ENCODE measurements at regions not wholly inside any gene's neighbourhood (a gene's known extent, or its start where the extent isn't known, plus 50 kb on each side); places are given as distances from the start of the nearest gene placed in this dataset.

GRCh38 chr1:117284399-117285215 lies 73.9 kb upstream of the VTCN1 start:
- TF ChIP-seq CTCF (IDR thresholded peaks at IDR 0.05) (peak; percentile 20 to 39 (median 28)), POLR2AphosphoS5 (IDR thresholded peaks at IDR 0.05; ENCODE audit: insufficient read depth in 1 of 2, low read depth in 1 of 2) (no peak)
- Histone ChIP-seq H3K36me3 (no peaks in the 10 kb centered on the region), H3K9me3 (no peaks in the 10 kb centered on the region), H3K27ac (no peak overlapping the region), H3K4me1 (no peaks in the 10 kb centered on the region), H3K4me3 (no peak overlapping the region), H3K27me3 (no peaks in the 10 kb centered on the region)
- DNase-seq (ENCODE audit: extremely low spot score in 2 of 2), result no peak
- intact Hi-C loops (cut with DNase I), result loop anchor here (5.0 to 10.0 kb wide), 2 partner anchors 162 to 220 kb away; partner anchors contain the start of genes TRIM45 and TTF2

GRCh38 chr1:117278531-117278930 lies 67.8 kb upstream of the VTCN1 start:
- TF ChIP-seq POLR2AphosphoS5 (IDR thresholded peaks at IDR 0.05; ENCODE audit: insufficient read depth in 1 of 2, low read depth in 1 of 2) (no peak), POLR2A (IDR thresholded peaks at IDR 0.05) (no peak), CTCF (IDR thresholded peaks at IDR 0.05) (no peak)
- Histone ChIP-seq H3K27ac (no peak overlapping the region), H3K9me3 (no peaks in the 10 kb centered on the region), H3K27me3 (no peaks in the 10 kb centered on the region), H3K4me1 (no peaks in the 10 kb centered on the region), H3K4me3 (no peak overlapping the region), H3K36me3 (no peaks in the 10 kb centered on the region)
- DNase-seq (ENCODE audit: extremely low spot score in 2 of 2), result no peak
- intact Hi-C loops (cut with DNase I), result no loop called here

GRCh38 chr1:117275055-117275454 lies 64.3 kb upstream of the VTCN1 start:
- H3K27me3 ChIP-seq, result no peaks in the 10 kb centered on the region
- no peak for DNase-seq (ENCODE audit: extremely low spot score in 2 of 2)
- no peaks in the 10 kb centered on the region for H3K4me1 ChIP-seq
- intact Hi-C loops (cut with DNase I), result no loop called here
- no peak overlapping the region for H3K4me3 ChIP-seq
- no peak overlapping the region for H3K27ac ChIP-seq
- no peaks in the 10 kb centered on the region for H3K36me3 ChIP-seq
- no peaks in the 10 kb centered on the region for H3K9me3 ChIP-seq
- TF ChIP-seq POLR2AphosphoS5 (IDR thresholded peaks at IDR 0.05; ENCODE audit: insufficient read depth in 1 of 2, low read depth in 1 of 2) (no peak), POLR2A (IDR thresholded peaks at IDR 0.05) (no peak), CTCF (IDR thresholded peaks at IDR 0.05) (no peak)

- H3K4me1 ChIP-seq, result no peaks in the 10 kb centered on the region
- no peaks in the 10 kb centered on the region for H3K36me3 ChIP-seq
- TF ChIP-seq POLR2AphosphoS5 (IDR thresholded peaks at IDR 0.05; ENCODE audit: insufficient read depth in 1 of 2, low read depth in 1 of 2), result no peak
- TF ChIP-seq POLR2A (IDR thresholded peaks at IDR 0.05), result no peak
- TF ChIP-seq CTCF (IDR thresholded peaks at IDR 0.05), result no peak
- no peak for DNase-seq (ENCODE audit: extremely low spot score in 2 of 2)
- no peaks in the 10 kb centered on the region for H3K27me3 ChIP-seq
- no peak overlapping the region for H3K27ac ChIP-seq
- no peak overlapping the region for H3K4me3 ChIP-seq
- intact Hi-C loops (cut with DNase I), result no loop called here
- no peaks in the 10 kb centered on the region for H3K9me3 ChIP-seq
Observed at GRCh38 chr1:117271959-117272358, 61.2 kb upstream of the VTCN1 start.

- Histone ChIP-seq H3K27me3 (no peaks in the 10 kb centered on the region), H3K4me1 (no peaks in the 10 kb centered on the region), H3K9me3 (no peaks in the 10 kb centered on the region), H3K36me3 (no peaks in the 10 kb centered on the region), H3K27ac (no peak overlapping the region), H3K4me3 (no peak overlapping the region)
- no peak for DNase-seq (ENCODE audit: extremely low spot score in 2 of 2)
- TF ChIP-seq POLR2AphosphoS5 (IDR thresholded peaks at IDR 0.05; ENCODE audit: insufficient read depth in 1 of 2, low read depth in 1 of 2) (no peak), POLR2A (IDR thresholded peaks at IDR 0.05) (no peak), CTCF (IDR thresholded peaks at IDR 0.05) (no peak)
- intact Hi-C loops (cut with DNase I), result no loop called here
Observed at GRCh38 chr1:117271129-117271528, 60.4 kb upstream of the VTCN1 start.
